HL-60/S4 treated with phorbol 12-myristate 13-acetate at 8.2 ng/mL for 4 days and 3 days (cell line): ENCODE measurements at regions not wholly inside any gene's neighbourhood (a gene's known extent, or its start where the extent isn't known, plus 50 kb on each side); places are given as distances from the start of the nearest gene placed in this dataset.

Source experiments
- in situ Hi-C: fragments of 300-500 bp; cut with MboI; formaldehyde crosslinking; loops from 2 replicates; pipeline ENCODE4 v1.15.0; 2022; ENCODE audit warnings: low sequenced_read_pairs

DNA sequence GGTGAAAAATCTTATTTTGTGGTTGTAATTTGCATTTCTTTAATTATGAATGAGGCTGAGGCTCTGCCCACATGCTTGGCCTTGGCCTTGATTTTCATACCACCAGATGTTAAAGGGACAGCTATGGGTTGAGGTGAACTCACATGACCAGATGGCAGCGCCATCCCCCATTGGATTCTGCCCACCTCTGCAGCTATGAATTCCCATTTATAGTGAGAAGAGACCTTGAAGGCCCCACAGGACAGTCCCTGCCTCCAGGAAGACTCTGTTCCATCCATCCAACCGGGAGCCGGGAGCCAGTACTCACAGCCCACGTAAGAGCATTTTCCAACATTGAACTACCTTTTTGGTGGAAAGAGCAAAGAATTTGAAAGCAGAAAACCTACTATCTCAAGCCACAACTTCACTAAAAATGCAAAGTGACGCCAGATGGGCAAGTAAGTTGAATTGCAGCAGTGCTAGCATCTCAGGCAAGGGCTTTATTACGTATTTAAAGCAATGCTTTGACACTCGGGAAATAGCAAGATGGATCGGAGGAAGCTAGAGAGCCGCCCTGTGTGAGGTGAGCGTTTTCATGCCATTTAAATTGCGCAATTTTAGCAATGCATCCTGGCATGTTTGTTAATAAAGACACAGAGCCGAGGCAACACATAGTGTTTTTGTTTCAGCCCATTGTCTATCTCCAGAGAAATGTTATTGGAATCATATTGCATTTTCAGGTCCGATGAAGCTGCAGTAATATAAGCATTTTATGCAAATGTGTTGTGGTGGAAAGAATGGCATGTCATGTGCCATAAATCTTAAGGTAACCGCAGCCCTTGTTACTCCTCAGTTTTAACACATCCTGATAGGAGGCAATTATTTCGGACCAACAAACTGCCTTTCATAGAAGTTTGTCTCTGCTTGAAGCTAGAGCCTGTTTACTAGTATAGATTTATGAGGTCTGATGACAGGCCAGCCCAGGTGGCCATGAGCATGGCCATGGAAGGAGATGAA lies 273.4 kb upstream of the TNRC6C start:
- in situ Hi-C loops = no loop called here

GRCh38 chr17:77685881-77686486 lies 272.5 kb upstream of the TNRC6C start:
- in situ Hi-C loops = no loop called here

DNA sequence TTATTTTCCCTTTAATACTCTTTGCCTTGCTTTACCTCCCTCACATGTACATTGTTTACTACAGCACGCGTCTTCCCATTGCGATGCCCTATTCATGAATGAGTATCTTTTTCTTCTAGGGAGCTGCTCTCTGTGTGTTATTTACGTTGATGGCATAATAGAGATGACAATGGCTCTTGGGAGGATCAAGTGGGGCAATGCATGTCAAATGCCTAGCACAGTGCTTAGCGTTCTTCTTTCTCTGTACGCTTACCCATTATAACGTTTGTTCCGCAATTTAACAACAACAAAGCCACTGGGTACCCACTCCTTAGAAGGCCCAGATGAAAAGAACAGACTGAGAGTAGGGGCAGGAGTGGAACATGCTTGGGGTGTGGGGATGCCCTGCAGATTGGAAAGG lies 271.6 kb upstream of the TNRC6C start:
- in situ Hi-C loops = no loop called here

DNA sequence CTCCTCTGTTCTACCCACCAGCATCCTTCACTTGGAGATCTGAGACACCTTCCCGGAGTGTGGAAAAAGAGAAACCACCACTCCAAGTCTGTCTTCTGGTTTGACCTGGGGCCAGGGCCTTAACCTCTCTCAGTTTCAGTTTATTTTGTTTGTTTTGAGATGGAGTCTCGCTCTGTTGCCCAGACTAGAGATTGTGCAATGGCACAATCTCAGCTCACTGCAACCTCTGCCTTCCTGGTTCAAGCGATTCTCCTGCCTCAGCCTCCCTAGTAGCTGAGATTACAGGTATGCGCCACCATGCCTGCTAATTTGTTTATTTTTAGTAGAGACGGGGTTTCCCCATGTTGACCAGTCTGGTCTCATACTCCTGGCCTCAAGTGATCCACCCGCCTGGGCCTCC lies 271.1 kb upstream of the TNRC6C start:
- in situ Hi-C loops = no loop called here

- in situ Hi-C loops = no loop called here
These were observed 270.6 kb upstream of the TNRC6C start for GRCh38 chr17:77687921-77688320.

GRCh38 chr17:77688369-77688768 lies 270.1 kb upstream of the TNRC6C start:
- in situ Hi-C loops = no loop called here

GRCh38 chr17:77690271-77691161 lies 268.0 kb upstream of the TNRC6C start:
- in situ Hi-C loops = no loop called here

- in situ Hi-C loops = no loop called here
These were observed 267.1 kb upstream of the TNRC6C start for GRCh38 chr17:77691216-77692085.

DNA sequence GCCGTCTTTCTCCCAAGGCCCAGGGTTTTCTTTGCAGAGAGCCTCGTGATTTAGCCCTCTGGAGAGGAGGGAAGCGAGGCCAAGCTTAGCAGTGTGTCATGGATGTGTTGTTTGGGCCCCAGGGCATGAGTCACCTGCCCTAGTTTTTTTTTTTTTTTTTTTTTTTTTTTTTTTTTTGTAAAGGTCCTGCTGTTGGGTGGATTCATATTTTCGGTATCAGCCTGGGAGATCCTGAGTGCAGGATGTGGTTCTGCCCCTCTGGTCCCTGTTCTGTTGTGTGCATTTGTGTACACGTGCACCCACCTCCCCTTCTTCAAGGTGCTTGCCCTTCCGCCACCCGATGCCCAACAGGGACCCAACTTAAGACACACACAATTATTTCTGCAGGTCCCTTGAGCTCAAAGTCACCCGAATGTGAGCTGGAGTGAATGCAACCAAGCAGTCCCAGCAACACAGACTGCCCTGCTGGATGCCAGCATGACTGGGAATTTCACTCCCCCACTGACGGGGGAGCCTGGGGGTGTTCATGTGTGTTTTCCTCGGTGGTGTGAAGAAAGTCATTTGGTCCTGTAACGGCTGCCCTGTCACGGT lies 265.8 kb upstream of the TNRC6C start:
- in situ Hi-C loops = no loop called here

- in situ Hi-C loops = no loop called here
These were observed 265.2 kb upstream of the TNRC6C start for GRCh38 chr17:77693301-77693700.

DNA sequence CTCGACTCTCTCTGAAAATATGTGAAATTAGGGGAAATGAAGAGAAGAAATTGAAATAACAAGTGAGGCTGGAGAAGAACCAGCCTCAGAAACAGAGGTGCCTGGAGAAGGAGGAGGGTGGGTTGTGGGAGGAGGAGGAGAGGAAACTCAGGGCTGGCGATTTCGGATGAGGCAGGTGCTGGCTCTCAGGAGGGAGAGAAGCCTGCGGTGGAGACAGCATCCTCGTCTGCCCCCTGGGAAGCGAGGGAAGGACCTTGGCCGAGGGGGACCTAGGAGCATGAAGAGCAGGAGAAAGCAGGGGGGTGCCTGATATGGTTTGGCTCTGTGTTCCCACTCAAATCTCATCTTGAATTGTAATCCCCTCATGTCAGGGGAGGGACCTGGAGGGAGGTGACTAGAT lies 264.7 kb upstream of the TNRC6C start:
- in situ Hi-C loops = no loop called here

GRCh38 chr17:77694391-77695363 lies 263.8 kb upstream of the TNRC6C start:
- in situ Hi-C loops = no loop called here

DNA sequence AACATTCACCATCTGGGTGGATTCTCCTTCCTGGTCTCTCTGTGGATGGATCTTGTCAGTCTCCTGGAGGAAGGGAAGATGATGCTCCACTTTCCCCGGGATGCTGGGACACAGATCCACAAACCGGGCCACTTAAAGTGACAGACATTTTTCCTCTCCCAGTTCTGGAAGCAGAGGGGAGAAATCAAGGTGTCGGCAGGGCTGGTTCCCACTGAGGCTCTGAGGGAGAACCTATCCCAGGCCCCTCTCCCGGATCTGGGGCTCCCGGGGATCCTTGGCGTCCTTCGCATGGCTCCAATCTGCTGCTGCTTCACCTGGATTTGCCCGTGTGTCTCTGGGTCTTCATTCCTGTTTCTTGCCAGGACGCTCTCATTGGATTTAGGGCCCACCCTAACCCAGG lies 263.1 kb upstream of the TNRC6C start:
- in situ Hi-C loops = no loop called here

- in situ Hi-C loops = no loop called here
These were observed 262.3 kb upstream of the TNRC6C start for GRCh38 chr17:77696151-77696720.

- in situ Hi-C loops = no loop called here
These were observed 261.6 kb upstream of the TNRC6C start for GRCh38 chr17:77696721-77697460.

GRCh38 chr17:77697480-77698400 lies 260.8 kb upstream of the TNRC6C start:
- in situ Hi-C loops = no loop called here
